Activated CD4-positive, alpha-beta T cell treated with anti-CD3 and anti-CD28 coated beads, Interleukin-2, Interleukin-4, amounts not matched to agents 100 ng/mL and 50 ng/mL, durations not matched to agents 16 hours and 8 hours (primary cell): ENCODE measurements at regions not wholly inside any gene's neighbourhood (a gene's known extent, or its start where the extent isn't known, plus 50 kb on each side); places are given as distances from the start of the nearest gene placed in this dataset.
A peak's percentile ranks its signal among the peaks of the same experiment; 100 is the strongest.
"Not testable (repeated sequence)": the region's sequence is repeated elsewhere in the genome, so short reads cannot be mapped to it uniquely, and the experiment has no call there.

Experiments
- DNase-seq: peaks from one replicate; pipeline ENCODE4 v3.0.0-alpha.2; 2020; ENCODE audit warnings: low spot score

GRCh38 chr3:185306286-185306685 is 52.4 kb upstream of the EHHADH start:
- not testable (repeated sequence) for DNase-seq

DNA sequence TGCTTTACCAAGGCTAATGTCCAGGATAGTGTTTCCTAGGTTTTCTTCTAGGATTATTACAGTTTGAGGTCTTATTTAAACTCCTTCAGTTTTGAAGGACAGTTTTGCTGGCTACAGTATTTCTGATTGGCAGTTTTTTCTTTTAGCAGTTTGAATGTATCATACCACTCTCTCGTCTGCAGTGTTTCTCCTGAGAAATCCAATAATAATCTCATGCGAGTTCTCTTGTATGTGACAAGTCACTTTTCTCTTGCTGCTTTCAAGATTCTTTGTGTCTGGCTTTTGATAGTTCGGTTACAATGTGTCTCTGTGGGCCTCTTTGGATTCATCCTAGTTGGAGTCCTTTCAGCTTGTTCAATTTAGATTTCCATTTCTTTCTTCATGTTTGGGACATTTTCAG is 53.0 kb upstream of the EHHADH start:
- no peak for DNase-seq

DNA sequence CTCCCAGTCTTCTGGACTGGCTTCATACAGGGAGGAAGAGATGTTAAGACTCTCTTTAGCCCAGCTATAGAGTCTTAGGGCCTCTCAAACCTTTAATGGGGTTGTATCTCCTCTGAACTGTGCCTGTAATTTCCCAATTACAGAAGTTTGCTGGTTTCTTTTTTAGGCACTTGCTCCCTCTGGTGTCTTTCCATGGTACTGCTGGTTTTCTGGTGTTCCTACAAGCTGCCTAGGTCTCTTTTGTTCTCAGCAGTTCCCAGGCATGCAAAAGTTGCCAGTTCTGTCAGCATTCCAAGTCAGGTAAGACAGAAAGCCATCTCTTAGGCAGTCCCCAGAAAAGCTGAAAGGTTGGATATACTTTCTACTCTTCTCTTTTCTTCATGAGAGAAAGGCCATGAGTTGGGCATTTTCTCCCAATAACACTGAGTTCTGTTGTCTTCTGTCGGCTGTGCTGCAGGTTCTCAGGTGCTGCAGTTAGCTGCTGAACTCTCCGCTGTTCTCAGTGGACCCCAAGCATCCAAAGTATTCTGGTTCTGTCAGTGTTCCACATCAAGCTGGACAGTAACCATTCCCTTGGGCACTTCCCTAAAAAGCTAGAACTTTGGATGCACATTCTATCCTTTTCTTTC is 54.4 kb upstream of the EHHADH start:
- peak; percentile 60 for DNase-seq

DNA sequence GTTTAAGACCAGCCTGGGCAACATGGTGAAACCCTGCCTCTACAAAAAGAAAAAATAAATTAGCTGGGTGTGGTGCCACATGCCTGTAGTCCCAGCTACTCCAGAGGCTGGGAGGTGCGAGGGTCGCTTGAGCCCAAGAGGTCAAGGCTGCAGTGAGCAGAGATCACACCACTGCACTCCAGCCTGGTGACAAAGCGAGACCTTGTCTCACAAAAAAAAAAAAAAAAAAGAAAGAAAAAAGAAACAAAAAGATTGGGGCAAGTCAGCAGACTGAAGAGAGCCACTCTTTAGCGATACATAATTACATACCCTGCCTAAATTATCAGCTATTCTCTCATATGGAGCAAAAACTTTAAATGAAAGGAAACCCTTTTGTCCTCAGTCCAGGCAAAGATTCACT is 53.6 kb upstream of the MAP3K13 start:
- no peak for DNase-seq

- no peak for DNase-seq
Measured at GRCh38 chr3:185309795-185310194, 53.1 kb upstream of the MAP3K13 start.

- DNase-seq = no peak
Measured at GRCh38 chr3:185311991-185312390, 50.9 kb upstream of the MAP3K13 start.
